Parathyroid adenoma (tissue), 2 donors: ENCODE measurements at regions not wholly inside any gene's neighbourhood (a gene's known extent, or its start where the extent isn't known, plus 50 kb on each side); places are given as distances from the start of the nearest gene placed in this dataset.

ENCODE experiments used
- H2AFZ ChIP-seq: fragments of 300-600 bp; sonication (generic); one replicate; pipeline ENCODE4 v1.7.0; 2017; ENCODE audit warnings: antibody characterized with exemption, mild to moderate bottlenecking
- H3K27ac ChIP-seq: fragments of 300-600 bp; sonication (generic); one replicate; pipeline ENCODE4 v1.7.0; 2017
- H3K27me3 ChIP-seq: fragments of 300-600 bp; sonication (generic); one replicate; pipeline ENCODE4 v1.7.0; 2017; ENCODE audit warnings: low read length; ENCODE audit not compliant: control insufficient read depth, insufficient read depth
- H3K36me3 ChIP-seq: fragments of 300-600 bp; sonication (generic); one replicate; pipeline ENCODE4 v1.7.0; 2017; ENCODE audit warnings: low read length; ENCODE audit not compliant: control insufficient read depth, insufficient read depth
- H3K4me1 ChIP-seq: fragments of 300-600 bp; sonication (generic); one replicate; pipeline ENCODE4 v1.7.0; 2017; ENCODE audit warnings: control low read depth
- H3K4me2 ChIP-seq: fragments of 300-600 bp; sonication (generic); one replicate; pipeline ENCODE4 v1.7.0; 2017; ENCODE audit warnings: low read length
- H3K4me3 ChIP-seq: fragments of 300-600 bp; sonication (generic); one replicate; pipeline ENCODE4 v1.7.0; 2017; ENCODE audit warnings: low read depth, low read length
- H3K79me2 ChIP-seq: fragments of 300-600 bp; sonication (generic); one replicate; pipeline ENCODE4 v1.7.0; 2017; ENCODE audit warnings: control low read depth
- H3K9ac ChIP-seq: fragments of 300-600 bp; sonication (generic); one replicate; pipeline ENCODE4 v1.7.0; 2017; ENCODE audit warnings: mild to moderate bottlenecking
- H3K9me3 ChIP-seq: fragments of 300-600 bp; sonication (generic); one replicate; pipeline ENCODE4 v1.7.0; 2017; ENCODE audit warnings: low read length; ENCODE audit not compliant: control insufficient read depth
- CTCF ChIP-seq: fragments of 300-600 bp; sonication (generic); IDR thresholded peaks from one replicate; pipeline ENCODE4 v1.7.0; 2017; ENCODE audit warnings: antibody characterized with exemption, mild to moderate bottlenecking
- donor health status: primary hyperparathyroidism.

GRCh38 chr4:153948041-153948440 is 159.2 kb upstream of the SFRP2 start:
- Histone ChIP-seq H3K36me3 (no peaks in the 10 kb centered on the region), H2AFZ (no peak overlapping the region), H3K27ac (no peak overlapping the region), H3K9ac (no peak overlapping the region), H3K4me1 (no peaks in the 10 kb centered on the region), H3K4me3 (no peak overlapping the region), H3K4me2 (no peak overlapping the region), H3K79me2 (no peaks in the 10 kb centered on the region), H3K9me3 (no peaks in the 10 kb centered on the region), H3K27me3 (no peaks in the 10 kb centered on the region)
- TF ChIP-seq CTCF: no peak

DNA sequence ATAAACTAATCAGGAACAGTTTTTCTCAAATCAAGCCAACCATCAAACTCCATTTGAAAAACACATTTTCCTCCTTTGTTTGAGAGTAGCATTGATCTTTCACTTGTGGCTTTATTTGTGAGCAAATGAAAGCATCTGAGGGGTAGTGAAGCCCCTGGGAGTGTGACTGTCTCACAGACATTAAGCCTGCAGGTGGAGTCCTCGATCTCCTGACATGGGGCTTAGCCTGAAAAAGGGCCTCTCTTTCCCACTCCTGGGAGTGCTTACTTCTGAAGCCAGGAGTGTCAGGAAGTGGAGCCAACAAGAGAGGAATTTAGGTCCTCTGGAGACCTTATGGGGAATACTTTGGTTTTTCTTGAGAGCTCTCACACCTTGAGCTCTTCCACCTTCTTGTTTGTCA is 158.2 kb upstream of the SFRP2 start:
- no peak overlapping the region for H3K9ac ChIP-seq
- no peaks in the 10 kb centered on the region for H3K9me3 ChIP-seq
- H3K36me3 ChIP-seq: no peaks in the 10 kb centered on the region
- no peaks in the 10 kb centered on the region for H3K27me3 ChIP-seq
- no peaks in the 10 kb centered on the region for H3K79me2 ChIP-seq
- no peak overlapping the region for H3K4me3 ChIP-seq
- no peak overlapping the region for H3K4me2 ChIP-seq
- H2AFZ ChIP-seq: no peak overlapping the region
- no peaks in the 10 kb centered on the region for H3K4me1 ChIP-seq
- H3K27ac ChIP-seq: no peak overlapping the region
- TF ChIP-seq CTCF: no peak

GRCh38 chr4:153945704-153946103 is 156.8 kb upstream of the SFRP2 start:
- H3K27ac ChIP-seq: no peak overlapping the region
- H3K4me2 ChIP-seq: no peak overlapping the region
- TF ChIP-seq CTCF: no peak
- no peaks in the 10 kb centered on the region for H3K79me2 ChIP-seq
- no peaks in the 10 kb centered on the region for H3K4me1 ChIP-seq
- H3K9me3 ChIP-seq: no peaks in the 10 kb centered on the region
- no peak overlapping the region for H3K4me3 ChIP-seq
- no peak overlapping the region for H3K9ac ChIP-seq
- H3K27me3 ChIP-seq: no peaks in the 10 kb centered on the region
- H2AFZ ChIP-seq: no peak overlapping the region
- no peaks in the 10 kb centered on the region for H3K36me3 ChIP-seq

GRCh38 chr4:153943738-153944415 is 155.0 kb upstream of the SFRP2 start:
- no peak overlapping the region for H2AFZ ChIP-seq
- no peak overlapping the region for H3K4me3 ChIP-seq
- no peaks in the 10 kb centered on the region for H3K4me1 ChIP-seq
- H3K36me3 ChIP-seq: no peaks in the 10 kb centered on the region
- no peaks in the 10 kb centered on the region for H3K27me3 ChIP-seq
- no peak overlapping the region for H3K4me2 ChIP-seq
- no peak for TF ChIP-seq CTCF
- H3K27ac ChIP-seq: no peak overlapping the region
- no peaks in the 10 kb centered on the region for H3K9me3 ChIP-seq
- H3K9ac ChIP-seq: no peak overlapping the region
- H3K79me2 ChIP-seq: no peaks in the 10 kb centered on the region

DNA sequence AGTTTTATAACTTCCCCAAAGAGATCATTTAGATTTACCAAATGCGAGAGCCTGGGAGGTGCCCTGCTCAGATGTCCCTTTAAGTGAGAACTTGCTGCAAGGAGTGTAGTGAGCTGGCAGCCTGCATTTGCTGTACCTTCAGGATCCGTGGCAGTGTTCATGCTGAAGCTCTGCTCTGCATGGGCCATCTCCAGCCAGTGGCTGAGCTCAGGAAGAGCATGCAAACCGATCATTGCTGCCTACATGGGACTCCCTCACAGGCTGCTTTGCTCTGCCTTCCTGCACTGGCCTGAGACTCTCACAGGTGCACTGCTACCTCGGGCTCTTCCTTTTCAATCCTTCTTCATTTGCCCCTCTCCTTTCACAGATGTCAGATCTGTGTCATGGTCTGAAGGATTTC is 152.0 kb upstream of the SFRP2 start:
- Histone ChIP-seq H3K9ac (no peak overlapping the region), H3K4me2 (no peak overlapping the region), H3K4me1 (no peaks in the 10 kb centered on the region), H3K27ac (no peak overlapping the region), H3K9me3 (no peaks in the 10 kb centered on the region), H3K36me3 (no peaks in the 10 kb centered on the region), H2AFZ (no peak overlapping the region), H3K27me3 (no peaks in the 10 kb centered on the region), H3K4me3 (no peak overlapping the region), H3K79me2 (no peaks in the 10 kb centered on the region)
- TF ChIP-seq CTCF: no peak
